HG03139 (cell line): ENCODE measurements at regions not wholly inside any gene's neighbourhood (a gene's known extent, or its start where the extent isn't known, plus 50 kb on each side); places are given as distances from the start of the nearest gene placed in this dataset.

Source experiments
- ATAC-seq: cut with Tn5 transposase; IDR thresholded peaks from one replicate; pipeline ENCODE4 v1.9.1; 2021; ENCODE audit not compliant: unreplicated experiment

DNA sequence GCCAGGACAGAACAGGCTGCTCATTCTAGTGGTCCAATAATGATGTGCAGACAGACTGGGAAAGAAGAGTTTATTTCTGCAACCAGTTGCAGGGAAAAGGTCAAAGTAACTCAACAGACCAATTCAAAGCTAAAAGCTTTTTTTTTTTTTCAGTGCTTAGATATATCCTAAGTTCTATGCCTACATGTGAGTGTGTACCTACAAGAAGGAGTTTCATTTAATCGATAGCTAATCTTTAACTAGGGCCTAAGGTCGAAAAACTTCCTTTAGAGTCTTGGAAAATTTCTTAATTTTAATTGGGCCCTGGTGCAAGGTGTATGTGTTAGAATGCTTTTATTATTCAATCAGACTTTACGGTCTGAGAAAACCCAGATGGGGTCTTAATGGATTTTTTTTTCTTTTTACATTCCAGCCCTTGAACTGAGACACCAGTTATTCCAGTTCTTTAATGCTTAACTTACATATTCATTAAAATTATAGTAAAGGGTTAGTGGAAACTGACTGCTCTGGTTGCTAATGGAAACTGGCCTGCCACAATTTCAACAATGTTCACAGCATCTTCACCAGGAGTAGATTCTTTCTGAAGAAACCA is 365.3 kb downstream of the MTRR start:
- no peak for ATAC-seq

DNA sequence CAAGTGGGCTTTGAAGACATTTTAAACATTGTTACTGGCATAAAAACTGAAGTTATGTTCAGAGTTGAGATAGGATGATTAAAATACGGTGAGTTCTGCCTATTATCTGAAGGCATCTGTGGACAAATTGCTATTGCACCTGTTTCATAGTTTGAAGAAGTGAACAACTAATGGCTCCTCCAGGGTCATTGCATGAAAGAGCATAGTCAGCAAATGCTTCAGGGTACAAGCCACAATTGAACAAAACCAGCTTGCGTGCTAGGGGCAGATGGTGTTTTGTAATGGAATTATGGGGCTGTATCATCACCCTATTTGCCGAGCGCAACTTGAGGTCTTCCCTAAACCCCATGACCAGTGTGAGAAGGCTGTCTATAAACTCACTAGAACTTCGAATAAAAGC is 369.1 kb downstream of the MTRR start:
- ATAC-seq: no peak

DNA sequence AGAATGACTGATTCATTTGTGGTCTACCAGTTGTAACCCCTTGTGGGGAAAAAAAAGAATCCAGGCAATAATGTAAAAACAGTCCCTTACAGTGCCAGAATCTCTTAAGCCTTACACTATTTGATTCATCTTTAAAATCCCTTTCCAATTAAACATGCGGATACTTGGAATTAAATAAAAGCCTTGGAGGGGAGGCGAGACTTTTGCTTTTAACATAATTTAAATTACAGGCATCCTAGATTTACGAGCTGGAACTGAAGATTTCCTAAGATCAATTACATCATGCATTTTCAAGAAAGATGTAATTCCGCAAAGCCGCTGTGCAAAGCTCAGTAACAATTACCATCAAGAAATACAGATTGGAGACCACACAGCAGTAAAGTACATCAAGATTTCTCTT is 370.2 kb downstream of the MTRR start:
- no peak for ATAC-seq

DNA sequence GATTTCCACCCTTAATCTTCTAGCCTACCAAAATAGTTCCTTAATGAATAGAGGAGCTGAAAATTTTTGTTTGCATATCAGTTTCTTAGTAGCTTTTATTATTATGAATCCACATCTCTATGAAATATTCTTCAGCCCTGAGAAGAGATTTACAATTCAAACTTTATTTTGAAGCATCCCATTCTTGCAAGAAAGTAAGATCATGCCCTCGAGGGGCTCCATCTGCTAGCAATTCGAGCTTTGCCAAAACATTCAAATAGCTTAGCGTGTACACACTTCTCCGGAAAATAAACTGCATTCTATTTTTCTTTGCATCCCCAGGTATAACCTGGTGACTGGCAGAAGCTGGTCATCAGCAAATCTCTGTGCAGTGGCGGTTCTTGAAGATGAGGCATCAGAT is 370.7 kb downstream of the MTRR start:
- ATAC-seq: no peak

DNA sequence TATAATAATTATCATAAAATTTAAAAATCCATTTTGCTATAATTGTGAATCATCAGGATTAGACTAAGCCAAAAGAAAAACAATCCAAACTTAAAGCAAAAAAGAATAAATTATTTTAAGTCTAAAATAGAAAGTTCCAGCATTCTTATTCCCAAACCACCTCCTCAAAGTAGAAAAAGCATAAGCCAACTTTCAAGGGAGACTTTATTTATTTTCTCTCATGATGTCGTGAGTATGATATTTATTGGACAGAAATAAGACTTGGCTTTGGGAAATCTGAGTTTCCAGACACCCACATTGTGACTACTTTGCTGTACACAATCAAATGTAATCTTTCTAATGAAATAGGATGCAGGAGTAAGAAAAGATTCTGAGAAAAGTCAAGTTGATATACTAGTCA is 372.1 kb downstream of the MTRR start:
- no peak for ATAC-seq

DNA sequence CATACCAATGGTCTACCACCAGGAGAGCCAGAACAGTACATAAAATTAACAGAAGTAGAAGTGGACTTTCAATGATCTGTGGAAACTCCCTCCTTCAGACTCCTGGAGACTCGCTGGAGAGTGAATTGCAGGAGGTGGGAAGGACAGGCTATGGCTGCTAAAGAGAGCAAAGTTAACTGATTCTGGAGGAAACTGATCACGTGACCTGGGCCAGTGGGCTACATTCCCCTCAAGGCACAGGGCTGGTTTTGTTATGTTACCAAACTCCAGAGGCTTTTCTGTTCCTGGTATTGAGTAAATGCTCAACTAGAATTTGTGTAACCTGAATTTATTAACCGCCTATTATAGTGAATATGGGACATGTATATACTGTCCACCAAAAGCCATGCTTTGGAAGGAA is 372.6 kb downstream of the MTRR start:
- no peak for ATAC-seq

DNA sequence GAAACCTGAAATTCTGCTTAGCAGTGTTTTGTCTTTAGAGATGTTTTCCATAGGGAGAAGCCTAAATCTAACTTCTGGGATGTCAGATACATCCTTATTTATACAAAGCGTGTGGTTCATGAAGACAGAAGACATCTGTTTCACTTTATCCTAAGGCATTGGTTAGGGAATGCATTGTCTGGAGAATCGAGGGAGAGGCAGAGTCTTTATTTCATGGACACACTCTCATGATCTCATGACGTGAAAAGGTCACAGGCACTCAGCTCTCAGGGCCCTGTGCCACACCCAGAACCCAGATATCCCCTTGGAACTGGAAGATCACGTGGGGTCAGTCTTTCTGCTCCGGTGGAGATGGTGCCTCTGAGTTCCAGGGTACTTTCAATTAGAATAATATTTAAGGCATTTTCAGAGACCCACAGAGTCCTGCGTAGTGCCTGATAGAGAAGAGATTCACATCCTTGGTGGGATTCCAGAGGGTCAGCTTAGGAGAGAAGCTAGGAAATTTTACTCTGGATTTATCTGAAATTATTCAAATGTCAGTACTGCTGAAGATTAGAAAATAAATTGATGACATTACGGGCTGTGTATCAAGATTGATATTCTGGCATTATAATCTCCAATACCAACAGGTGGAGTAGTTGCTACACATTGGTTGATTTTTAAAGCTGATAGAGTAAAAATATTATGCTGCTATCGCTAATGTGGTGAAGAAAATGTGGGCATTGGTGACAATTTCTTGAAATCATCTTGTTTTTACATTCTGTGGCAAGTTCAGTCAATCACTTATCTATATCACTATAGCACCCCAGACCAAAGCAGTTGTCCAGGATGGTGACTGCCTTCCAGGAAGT is 378.3 kb downstream of the MTRR start:
- ATAC-seq: no peak

DNA sequence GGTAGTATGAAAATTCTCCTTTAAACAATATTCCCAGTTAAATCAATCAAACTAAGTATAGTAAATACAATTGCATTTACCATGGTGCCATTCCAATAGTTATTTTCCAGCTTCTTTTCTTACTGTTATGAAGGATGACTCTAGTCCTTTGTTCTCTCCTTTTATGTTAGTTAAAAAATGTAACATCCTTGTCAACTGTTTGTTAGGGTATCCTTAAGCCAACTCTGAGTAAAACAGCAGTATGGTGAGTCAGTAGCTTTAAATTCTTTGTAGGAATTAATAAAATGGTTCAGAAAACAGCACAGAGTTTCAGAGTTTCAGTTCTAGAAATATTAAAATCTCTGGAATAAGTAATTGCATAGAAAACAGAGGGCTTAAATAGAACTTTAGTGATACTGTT is 384.4 kb downstream of the MTRR start:
- ATAC-seq: no peak

DNA sequence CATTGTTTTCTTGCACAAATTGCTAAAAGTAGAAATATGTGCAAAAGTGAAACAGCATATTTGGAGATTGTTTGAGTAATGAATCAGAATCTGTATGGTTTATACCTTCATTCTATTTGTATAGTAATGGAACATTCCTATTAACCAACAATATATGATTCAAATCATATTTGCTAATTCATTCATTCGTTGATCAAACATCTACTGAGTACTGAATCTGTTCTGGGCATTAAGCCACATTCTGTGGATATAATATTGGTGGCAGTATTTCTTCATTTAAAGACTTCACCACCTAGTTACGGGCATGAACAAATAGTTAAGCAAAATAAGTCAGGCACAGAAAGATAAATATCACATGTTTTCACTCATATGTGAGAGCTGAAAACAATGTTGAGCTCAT is 385.7 kb downstream of the MTRR start:
- no peak for ATAC-seq

DNA sequence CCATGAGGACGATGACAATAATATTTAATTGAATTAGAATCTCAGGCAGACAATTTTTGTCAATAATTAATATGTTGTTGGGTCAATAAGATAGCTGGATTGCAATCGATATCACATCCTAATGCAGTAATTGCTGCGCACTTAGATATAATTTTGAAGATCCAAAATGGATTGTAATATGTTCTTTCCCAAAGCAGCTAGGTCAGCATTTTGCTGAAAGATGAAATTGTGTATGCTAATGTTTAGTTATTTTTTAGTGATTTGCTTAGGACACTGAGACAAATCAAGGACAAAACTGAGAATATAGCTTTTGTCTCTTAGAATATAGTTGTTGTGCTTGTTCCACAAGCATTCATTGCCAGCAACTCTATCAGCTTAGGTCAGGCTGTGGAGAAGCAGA is 389.9 kb downstream of the MTRR start:
- no peak for ATAC-seq

DNA sequence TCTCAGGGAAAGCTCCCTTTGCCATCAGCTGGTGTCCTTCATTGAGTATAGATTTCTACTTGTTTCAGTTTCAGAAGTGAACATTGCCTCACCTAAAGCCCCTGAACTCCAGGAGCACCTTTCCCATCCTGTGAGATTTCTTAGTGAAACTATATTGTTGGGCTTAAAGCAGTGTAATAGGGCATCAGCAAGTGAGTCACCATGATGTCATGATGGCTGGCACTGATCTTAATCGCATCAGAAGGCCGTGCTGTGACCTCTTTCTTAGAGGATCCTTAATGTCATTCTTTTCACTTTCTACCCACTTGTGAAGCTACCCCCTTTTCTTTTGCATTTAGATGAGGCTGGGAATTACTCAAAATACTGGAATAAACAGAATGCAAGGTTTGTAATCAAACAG is 401.3 kb downstream of the MTRR start:
- ATAC-seq: no peak

DNA sequence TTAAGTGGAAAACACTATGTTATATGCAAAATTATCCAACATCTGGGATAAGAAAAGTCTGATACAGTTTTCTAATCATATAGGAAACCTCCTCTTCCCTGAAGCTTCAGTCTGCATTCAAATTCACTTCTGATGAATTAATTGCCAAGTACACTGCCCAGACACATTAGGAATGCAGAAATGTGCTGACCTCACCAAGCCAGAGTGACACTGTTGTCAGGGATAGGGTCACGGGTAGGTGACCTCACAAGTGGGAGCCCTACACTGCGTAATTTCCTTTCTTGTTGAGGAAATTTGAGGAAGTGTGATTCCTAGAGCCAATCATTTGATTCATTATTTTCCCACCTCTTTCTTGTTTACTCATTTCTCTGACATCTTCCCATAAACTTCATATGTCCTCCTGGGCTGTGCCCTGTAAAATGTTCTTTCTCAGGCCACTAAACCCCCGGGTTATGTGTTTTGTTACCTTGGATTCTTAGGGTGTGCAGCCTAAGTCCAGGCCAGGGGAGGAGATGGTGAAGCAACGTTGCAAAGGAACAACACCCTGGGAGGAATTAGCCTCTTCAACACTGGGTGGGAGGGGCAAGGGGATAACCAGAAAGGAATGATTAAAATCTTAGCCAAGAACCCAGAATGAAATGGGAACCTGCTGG is 411.9 kb downstream of the MTRR start:
- ATAC-seq: no peak

DNA sequence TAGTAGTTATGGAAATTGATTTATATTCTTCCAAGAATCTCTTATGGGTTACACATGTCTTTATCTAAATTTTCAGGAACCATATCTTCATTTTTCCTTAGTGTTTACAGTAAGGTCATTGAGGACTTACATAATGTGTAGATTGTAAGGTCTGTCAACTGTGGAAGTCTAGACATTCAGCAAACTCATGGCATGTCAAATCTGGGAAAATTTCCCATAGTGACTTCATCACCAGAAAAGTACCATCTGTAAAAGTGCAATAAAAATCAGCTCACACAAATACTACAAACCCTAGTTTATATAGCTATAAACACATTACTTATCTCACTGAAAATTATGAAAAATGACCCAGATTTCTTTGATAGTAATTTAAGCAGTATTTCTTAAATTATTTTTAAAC is 419.4 kb downstream of the MTRR start:
- ATAC-seq: no peak

DNA sequence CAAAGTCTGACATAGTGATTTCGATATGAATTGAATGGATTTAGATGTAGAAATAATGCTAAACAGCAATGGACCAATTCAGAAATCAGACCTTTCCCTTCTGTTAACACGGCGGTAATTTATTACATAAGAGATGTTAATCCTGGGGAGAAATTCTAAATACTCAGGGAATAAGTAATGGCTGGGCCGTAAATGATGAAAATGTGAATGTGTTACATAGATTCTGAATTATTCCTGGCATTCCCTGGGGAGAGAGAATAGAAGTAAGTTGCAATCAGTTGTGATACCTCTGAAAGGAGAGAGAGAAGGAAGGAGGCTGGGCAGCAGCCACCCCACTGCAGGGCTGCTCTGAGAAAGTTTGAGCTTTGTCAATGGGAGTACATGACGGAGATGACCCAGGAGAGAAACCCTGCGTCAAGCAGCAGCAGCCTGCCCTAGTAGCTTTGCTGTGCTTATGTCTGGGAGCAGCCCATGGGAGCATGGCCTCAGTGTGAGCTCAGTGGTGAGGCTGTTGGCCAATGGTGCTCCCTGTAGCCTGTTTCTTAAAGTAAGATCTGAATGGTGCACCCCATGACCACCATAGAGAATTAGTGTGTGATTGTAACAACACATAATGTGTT is 420.1 kb downstream of the MTRR start:
- no peak for ATAC-seq

DNA sequence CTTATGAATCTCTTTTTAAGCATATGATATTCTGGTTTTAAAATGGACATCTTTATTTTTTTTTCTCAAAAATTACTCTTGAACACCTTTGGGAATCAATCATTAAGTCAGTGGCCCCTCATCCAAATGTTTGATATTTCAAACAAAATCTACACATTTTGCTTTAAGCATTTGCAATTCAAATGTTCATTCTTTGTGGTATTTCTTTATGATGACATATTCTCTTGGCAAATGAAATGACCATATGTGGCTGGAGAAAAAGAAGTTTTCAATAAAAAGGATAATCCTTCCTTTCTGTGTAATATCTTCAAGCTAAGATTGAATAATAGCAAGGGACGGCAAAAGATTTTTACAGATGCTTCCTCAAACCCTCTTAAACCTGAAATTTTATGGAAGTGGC is 420.8 kb downstream of the MTRR start:
- ATAC-seq: no peak

DNA sequence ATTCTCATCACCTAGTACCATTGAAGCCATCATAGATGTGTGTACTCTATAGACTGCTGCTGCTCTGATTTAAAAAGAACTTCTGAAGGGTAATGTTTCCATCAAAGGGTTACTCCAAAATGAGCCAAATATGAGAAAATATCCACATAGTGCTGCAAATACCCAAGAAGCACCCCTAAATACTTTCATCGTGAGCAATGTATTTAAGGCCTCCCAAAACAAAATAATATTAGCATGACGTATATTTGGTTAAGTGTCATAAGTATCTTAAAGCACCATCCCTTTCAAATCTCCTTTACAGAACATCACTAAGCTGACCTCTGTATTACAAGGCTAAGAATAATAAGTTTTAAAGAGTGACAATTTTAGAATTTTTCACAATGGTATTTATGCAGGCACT is 421.8 kb downstream of the MTRR start:
- no peak for ATAC-seq

DNA sequence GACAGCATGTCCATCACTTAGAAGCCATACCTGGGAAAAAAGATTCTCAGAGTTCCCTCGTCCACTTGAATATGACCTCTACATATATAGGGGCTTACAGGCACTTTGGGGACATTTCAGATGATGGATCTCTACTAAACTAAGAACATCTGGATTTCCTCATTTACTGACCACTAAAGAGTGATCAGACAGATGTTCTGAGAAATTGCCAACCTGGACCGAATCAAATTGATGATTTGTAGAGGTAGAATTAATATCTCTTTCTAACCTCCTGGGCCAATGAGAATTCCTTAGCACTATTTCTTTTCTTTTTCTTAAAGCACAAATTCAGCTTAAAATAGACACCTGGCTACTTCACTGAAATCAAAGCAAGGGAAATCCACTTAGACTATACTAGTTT is 422.7 kb downstream of the MTRR start:
- ATAC-seq: no peak

DNA sequence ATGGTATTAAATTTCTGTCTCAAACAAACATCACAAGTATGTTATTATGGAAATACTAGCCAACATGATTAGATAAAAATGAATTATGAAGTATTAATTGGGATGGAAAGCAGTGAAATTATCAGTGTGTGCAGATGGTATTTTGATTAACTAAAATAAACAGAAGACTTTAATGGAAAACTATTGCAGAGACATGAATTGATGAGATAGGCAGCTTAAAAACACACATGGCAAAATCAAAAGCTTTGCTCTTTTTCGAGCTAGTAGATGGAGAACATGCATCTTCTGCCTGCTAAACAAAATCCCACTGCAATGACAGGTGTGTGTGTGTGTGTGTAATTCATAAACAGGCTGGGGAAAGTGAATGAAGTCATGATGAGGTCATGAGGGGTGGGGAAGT is 426.2 kb downstream of the MTRR start:
- no peak for ATAC-seq

DNA sequence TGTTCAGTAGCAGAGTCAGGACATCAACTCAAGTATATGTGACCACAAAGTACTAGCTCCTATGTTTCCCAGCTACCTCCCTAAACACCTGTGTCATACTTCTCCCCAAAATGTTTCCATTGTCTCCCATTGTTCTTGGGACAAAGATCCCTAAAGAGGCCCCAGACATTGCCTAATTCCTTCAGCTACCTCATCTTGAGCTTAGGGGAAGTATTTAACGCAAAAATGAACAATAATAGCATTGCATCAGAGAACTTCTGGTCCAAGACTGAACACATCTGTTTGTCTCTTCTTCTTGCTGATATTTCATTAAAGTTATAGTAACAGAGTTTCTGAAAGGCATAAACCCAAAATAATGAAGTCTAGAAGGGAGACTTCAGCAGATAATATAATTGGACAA is 430.8 kb downstream of the MTRR start:
- no peak for ATAC-seq

DNA sequence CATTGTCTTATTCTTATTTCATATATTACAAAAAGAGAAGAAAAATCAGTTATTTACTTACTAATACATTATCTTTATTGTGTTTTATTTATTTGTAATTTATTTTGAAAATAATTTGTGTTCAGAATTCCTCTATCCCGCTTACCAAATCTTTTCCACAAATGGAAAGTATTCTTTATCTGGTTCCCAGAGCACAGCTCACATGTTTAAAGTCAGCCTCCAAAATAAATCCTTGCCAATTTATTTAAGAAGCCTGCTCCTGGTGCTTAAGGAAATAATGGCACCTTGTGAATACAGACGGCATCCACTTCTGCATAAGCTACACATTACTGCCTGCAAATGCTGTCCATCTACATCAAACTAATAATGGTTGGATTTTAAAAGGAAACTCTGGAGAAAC is 435.4 kb downstream of the MTRR start:
- ATAC-seq: no peak

DNA sequence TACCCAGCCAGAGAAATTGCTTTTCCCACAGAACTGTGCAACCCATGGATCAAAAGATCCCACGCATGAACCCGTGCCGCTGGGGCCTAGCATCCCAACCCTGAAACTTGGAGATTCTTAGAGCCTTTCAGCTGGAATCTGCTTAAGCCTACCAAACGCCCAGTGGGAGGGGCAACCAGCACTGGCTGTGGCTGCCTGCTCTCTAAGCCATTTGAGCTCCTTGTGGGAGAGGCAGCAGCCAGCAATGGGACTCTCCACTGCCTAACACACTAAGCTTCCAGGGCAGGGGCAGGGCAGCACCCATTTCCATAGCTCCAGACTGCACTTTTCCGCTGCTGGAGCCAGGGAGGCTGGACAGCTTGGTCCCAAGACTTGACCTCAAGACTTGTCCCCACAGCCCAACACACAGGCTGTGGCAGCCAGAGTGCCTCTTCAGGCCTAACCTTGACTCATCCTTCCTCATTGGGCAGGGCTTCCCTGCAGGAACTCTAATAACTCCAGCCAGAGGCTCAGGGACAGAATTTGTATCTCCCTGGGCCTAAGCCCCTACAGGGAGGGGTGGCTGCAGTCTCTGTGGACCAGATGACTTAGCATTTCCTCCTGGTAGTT is 437.4 kb downstream of the MTRR start:
- no peak for ATAC-seq

DNA sequence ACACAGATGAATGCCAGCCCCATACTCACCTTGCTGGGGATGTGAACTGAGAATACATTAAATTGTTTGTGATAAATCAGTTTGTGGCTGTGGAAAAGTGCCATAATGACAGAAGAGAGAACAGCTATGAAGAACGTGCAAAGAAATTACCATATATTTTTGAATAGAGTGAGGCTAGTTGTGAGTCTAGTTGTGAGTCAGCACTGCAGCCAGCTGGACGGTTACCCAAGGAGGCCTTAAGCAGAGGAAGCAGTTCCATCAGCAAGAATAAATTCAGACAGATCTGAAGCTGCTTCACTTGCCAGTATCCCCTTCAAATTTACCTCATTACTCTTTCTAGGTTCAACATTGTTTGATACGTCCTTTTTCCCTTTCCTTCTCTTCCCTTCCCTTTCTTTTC is 446.0 kb downstream of the MTRR start:
- no peak for ATAC-seq
